ENCODE measurements at regions not wholly inside any gene's neighbourhood (a gene's known extent, or its start where the extent isn't known, plus 50 kb on each side); places are given as distances from the start of the nearest gene placed in this dataset.

- TF ChIP-seq POLR2AphosphoS5 (IDR thresholded peaks at IDR 0.05; ENCODE audit: low read depth) (no peak), CTCF (IDR thresholded peaks at IDR 0.05; ENCODE audit: insufficient read depth, low read length) (no peak)
Measured at GRCh38 chr11:32221476-32222032, 130.7 kb downstream of the RCN1 start.
